ENCODE measurements at regions not wholly inside any gene's neighbourhood (a gene's known extent, or its start where the extent isn't known, plus 50 kb on each side); places are given as distances from the start of the nearest gene placed in this dataset.

GRCh38 chr13:75090872-75091615 lies 390.9 kb downstream of the TBC1D4 start:
- no peak overlapping the region for H3K4me3 ChIP-seq (ENCODE audit: low read length)
- DNase-seq (ENCODE audit: low read depth) = no peak
- TF ChIP-seq CTCF (conservative IDR thresholded peaks at IDR 0.05; ENCODE audit: low read depth, low read length) = no peak

- TF ChIP-seq CTCF (conservative IDR thresholded peaks at IDR 0.05; ENCODE audit: low read depth, low read length) = no peak
- no peak overlapping the region for H3K4me3 ChIP-seq (ENCODE audit: low read length)
- no peak for DNase-seq (ENCODE audit: low read depth)
These were observed 393.1 kb downstream of the TBC1D4 start for GRCh38 chr13:75088915-75089314.

GRCh38 chr13:75079226-75079625 lies 402.7 kb downstream of the TBC1D4 start:
- DNase-seq (ENCODE audit: low read depth) = no peak
- no peak overlapping the region for H3K4me3 ChIP-seq (ENCODE audit: low read length)
- no peak for TF ChIP-seq CTCF (conservative IDR thresholded peaks at IDR 0.05; ENCODE audit: low read depth, low read length)

- DNase-seq (ENCODE audit: low read depth) = peak; percentile 39
- H3K4me3 ChIP-seq (ENCODE audit: low read length) = no peak overlapping the region
- TF ChIP-seq CTCF (conservative IDR thresholded peaks at IDR 0.05; ENCODE audit: low read depth, low read length) = no peak
These were observed 405.5 kb downstream of the TBC1D4 start for GRCh38 chr13:75076476-75076875.

GRCh38 chr13:75073786-75074185 lies 408.2 kb downstream of the TBC1D4 start:
- no peak for DNase-seq (ENCODE audit: low read depth)
- TF ChIP-seq CTCF (conservative IDR thresholded peaks at IDR 0.05; ENCODE audit: low read depth, low read length) = no peak
- no peak overlapping the region for H3K4me3 ChIP-seq (ENCODE audit: low read length)

- DNase-seq (ENCODE audit: low read depth) = no peak
- no peak for TF ChIP-seq CTCF (conservative IDR thresholded peaks at IDR 0.05; ENCODE audit: low read depth, low read length)
- no peak overlapping the region for H3K4me3 ChIP-seq (ENCODE audit: low read length)
These were observed 409.1 kb downstream of the TBC1D4 start for GRCh38 chr13:75072891-75073290.

- no peak overlapping the region for H3K4me3 ChIP-seq (ENCODE audit: low read length)
- DNase-seq (ENCODE audit: low read depth) = no peak
- TF ChIP-seq CTCF (conservative IDR thresholded peaks at IDR 0.05; ENCODE audit: low read depth, low read length) = no peak
These were observed 409.6 kb downstream of the TBC1D4 start for GRCh38 chr13:75072368-75072767.

Measured in retinal pigment epithelial cell (primary cell).